NCI-H2171 treated with DMSO at 0.1 percent for 48 hours (cell line): ENCODE measurements at regions not wholly inside any gene's neighbourhood (a gene's known extent, or its start where the extent isn't known, plus 50 kb on each side); places are given as distances from the start of the nearest gene placed in this dataset.

ENCODE experiments used
- DNase-seq: peaks from one replicate; lab custom pipeline; 2025; lab: John Stamatoyannopoulos, UW

DNA sequence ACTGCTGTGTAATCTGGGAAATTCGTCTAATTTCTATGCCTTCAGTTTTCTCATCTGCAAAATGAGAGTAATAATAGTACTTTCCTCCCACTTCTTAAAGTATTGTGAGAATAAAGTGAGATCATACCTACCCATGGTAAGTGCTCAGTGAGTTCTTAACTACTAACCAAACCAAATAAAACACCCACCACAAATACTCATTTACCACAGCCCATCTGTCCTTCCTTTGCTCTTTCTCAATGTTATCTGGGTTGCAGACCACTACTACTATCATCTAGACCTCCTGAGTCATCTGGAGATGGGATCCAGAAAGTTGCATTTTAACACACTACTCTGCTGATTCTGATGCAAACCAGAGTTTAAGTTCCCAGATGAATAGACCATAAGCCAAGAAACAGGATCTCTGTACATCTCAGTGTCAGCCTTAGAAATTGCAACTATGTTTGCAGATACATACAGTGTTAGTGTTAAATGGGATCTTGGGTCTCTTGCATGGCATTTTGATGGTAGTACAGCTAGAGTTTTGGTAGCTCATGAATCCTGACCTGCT, 105.4 kb upstream of the ATP10B start:
- no peak for DNase-seq

DNA sequence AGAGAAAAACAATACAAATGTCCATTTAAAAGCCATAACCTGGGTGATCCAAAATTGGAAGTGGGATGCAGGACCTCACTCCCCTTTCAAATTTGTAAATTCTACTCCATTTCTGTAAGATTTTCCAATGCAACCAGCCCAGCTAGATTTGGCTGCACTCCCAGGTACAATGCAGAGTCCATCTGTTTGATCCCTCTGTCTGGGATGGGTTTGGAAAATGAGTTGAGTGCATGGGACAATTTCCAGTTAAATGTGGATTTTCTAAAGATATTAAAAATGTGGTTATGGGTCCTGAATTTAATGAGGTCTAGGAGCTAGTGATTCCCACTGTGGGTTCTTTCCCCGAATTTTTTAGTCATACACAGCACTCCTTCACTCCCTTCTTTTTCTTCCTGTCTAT, 104.0 kb upstream of the ATP10B start:
- DNase-seq: peak; percentile 8

DNA sequence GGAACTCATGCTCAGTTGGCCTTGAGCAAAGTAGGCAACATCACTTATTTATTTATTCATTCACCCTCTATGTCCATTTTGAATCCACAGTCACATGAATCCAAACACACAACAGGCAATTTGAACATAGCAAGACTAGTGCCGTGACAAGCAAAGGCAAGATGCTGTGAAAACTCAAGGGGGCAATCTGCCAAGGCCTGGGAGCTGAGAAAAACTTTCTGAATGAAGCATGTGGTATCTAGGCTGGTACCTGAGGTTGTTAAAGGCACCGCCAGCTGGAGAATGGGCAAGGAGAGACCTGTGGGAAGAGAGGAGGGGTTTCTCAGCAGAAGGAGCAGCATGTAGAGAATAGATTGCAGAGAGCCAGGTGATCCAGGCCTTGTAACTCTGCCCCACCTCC, 98.3 kb upstream of the ATP10B start:
- DNase-seq: peak; percentile 74

DNA sequence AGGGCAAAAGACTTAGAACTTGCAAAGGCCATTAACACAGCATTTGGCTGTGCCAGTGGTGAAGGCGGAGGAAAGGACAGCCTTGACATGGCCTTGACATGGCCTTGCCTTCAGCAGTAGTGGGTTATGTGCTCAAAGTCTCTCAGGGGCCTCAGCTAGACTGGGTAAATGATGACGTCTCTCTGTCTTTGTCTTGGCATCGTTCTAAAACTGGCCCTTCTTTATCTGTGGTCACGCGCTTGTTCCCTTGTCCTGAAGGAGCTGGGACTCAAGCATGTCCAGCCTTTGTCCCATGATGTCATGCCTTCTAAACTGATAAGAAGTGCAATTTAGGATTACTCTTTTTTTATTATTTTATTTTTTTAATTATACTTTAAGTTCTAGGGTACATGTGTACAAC, 88.7 kb upstream of the ATP10B start:
- DNase-seq: no peak

DNA sequence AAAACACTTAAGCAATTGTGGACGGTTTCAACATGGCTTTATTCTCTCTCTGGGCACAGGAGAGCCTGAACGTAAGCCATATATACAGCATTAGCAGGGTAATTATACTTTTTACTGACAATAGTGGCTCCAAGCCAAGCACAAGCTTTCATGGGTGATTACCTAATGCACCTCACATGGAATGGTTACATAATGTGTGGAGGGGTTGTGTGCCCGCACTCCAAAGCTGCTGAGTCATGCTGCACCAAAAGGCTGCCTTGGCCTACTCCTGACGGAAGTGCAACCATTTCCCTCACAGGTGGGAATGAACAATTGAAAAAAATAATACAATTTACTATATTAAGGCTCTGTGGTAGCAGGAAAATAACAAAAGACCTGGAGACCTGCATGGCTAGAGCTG, 86.5 kb upstream of the ATP10B start:
- peak; percentile 50 for DNase-seq

DNA sequence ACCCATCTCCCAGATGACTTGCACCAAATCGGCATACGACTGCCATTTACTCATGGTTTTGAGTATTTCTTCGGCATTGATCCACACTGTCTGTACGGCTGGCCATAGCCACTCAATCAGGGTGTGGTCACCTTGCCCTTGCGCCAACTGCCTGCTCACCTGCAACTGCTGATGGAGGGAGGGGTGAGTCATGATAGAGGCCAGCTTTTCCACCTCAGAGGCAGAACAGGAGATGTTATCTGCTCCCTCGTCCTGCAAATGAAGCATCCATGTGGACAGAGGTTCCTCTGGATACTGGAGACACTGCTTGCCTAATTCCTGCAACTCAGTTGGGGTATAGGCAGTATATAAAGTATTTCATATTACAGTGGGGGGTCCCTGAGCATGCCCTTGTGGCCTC, 85.6 kb upstream of the ATP10B start:
- DNase-seq: no peak

DNA sequence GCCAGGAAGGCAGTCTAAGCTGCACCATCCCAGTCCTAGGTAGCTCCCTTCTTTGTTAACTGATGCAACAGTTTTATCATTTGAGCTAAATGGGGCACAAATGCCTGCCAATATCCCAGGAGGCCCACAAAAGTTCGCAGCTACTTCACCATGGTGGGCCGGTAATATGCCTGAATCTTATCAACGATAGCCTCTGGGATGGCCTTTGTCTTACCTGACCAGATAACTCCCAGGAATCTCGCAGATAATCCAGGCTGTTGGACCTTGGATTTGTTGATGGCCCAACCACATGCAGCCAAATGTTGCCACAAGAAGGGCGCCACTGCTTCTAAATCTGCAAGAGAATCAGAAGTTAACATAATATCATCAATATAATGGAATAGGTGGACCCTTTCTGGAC, 83.8 kb upstream of the ATP10B start:
- DNase-seq: no peak

DNA sequence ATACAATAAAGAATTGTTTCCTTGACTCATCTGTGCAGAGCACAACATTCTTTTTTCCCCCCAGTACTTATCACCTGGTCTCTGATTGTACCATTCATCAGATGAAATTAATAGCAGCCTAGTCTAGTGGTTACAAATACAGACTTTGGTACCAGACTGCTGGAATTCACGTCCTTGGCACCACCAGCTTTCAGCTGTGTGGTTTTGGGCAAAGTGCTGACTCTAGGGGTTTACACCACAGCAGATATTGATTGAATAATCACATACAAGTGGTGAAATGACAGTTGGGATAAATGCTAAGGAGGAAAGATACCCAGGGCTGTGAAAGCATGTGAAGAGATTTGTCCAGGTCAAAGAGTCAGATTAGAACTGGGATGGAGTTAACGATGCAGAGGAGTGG, 79.3 kb upstream of the ATP10B start:
- DNase-seq: no peak

DNA sequence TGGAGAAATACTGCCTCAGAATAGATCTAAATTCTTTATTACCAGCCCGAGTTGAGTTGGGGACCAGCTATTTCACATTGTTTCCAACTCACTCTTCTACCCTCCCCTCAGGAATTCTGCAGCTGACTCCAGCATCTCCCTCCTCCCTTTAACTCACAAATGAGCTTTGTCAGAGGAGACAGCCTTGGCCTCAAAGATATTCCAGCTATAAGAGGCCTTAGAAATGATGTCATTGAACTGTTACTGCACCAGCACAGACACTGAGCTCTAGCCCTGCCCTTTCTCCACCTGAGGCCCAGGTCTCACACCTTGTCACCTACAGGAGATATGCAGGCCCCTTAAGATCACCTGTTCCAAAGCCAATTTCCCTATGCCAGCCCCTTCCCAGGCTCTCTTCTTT, 78.4 kb upstream of the ATP10B start:
- no peak for DNase-seq

DNA sequence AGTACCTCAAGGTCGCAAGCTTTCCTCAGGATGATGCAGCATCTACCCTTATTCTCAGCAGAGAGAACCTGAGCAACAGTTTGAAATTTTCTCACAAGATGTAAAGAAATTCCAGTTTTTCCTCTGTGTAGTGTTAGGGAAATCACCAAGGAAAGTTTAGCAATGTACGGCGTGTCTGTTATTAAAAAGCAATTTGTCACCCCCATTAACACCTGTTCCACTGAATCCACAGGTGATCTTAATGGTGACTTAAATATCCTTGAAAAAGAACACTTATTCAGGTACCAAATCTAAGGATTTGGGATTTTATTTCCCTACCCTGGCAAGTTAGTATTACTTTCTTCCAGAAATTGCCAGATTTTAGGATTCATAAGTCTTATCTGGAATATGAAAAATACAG, 77.9 kb upstream of the ATP10B start:
- no peak for DNase-seq

DNA sequence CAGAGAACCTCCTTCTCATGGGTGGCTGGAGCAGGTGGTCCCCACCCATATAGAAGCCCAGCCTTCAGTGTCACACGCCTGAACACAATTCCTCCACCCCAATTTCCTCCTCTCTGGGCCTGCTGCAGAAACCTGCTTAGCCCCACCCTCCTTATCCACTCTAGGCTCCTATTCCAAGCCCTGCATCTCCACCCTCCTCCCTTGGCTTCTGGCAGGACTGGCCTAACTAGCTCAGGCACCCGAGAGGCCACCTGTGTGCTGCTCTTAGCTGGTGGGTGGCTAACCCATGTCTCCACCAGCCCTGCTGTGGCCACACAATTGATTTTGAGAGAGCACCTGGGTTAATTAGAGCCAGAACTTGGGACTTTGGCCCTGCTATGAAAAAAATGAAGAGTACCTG, 77.3 kb upstream of the ATP10B start:
- no peak for DNase-seq

DNA sequence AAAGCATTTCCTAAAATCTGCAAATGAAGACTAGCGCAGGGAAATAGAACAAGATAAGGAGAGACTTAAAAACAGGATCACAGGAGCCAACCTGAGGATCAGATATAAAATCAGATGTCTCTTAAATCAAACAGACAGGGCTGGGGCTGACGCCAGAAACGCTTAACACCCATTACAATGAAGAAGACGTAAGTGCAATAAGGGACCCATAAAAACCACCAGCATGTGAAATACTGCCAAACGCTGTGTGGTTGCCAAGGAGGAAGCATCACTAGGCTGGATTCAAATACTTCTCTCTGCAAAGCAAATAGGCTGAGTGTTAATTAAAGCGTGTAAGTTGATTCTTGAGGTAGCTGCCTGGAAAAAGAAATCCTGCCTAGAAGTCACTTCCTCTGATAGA, 74.4 kb upstream of the ATP10B start:
- peak; percentile 69 for DNase-seq

DNA sequence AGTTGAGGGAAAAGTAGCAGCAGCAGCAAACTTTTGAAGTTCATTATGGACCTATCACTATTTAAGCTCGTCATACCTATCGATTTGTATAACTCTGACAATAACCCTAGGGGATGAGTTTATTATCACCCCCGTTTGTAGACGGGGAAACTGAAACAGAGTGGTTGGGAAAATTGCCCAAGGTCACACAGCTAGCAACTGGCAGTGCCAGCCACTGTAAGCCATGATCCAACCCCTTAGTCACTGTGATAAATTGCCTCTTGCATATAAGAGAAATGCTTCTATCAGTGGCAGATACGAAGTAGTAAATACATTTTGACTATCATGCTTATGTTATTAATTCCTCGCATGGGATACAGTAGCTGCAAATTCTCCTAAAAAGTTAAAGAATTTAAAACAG, 73.3 kb upstream of the ATP10B start:
- DNase-seq: no peak

DNA sequence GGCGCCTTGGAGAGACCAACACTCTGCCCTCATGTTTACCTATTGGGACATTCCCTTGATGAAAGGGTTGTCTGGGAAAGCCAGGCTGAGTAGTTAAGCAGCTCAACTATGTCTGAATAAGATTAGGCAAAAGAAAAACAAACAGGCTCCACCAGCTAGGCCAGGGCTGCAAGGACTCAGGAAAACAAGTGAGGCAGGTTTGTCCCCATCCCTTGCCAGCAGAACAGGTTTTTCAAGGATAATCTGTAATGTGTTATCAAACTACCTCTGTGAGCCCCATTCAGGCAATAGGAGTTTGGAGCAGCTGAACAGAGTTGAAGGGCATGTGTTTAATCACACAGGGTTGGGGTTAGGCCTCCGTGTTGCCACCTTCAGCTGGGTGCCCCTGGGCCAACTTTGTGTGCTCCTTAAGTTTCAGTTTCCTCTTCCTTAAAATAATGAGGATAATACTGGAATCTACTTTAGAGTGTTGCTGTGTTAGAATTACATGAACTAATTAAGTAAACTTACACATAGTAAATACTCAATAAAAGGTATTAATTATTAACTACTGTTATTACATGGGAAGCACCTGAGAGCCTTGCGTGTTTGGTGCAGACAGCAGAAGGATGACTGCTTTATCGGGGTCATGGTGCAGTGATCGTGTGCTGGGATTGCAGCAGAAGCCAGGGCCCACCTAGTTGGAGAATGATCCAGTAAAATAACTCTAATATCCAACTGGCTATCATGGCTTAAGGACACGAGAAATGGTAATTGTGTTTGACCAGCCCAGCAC, 72.1 kb upstream of the ATP10B start:
- DNase-seq: no peak

DNA sequence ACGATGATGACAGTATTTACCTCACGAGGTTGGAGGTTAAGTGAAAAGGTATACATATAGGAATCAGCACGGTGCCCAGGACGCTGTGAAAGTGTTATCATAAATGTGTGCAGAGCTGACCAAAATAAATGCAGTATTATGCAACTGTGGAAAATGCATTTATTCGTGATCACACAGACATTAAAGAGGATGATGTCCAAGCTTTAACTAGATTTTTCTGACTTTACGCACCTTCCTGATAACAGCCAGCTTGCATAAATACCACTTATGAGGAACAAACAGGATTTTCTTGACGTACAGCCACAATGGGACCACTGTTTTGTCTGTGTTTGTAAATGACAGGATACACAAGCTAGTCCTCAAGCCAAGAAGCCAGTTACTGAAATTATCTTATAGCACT, 71.4 kb upstream of the ATP10B start:
- DNase-seq: no peak

DNA sequence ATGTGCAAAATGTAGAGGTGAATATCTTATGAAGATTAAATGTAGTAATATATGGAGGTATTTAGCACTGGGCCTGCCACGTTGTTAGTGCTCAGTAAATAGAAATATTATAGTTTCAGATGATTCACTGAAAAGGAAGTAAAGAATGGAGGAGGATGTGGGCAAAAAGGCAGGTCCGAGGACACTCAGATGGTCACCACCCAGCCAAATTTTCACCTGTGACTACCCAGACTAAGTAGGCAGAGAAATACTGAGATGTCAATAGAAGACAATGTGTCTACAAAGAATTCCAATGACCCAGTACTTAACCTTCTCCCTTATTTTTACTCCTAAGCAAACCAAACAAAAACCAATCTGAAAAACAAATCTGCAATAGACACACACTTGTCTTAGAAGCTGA, 70.3 kb upstream of the ATP10B start:
- DNase-seq: no peak

DNA sequence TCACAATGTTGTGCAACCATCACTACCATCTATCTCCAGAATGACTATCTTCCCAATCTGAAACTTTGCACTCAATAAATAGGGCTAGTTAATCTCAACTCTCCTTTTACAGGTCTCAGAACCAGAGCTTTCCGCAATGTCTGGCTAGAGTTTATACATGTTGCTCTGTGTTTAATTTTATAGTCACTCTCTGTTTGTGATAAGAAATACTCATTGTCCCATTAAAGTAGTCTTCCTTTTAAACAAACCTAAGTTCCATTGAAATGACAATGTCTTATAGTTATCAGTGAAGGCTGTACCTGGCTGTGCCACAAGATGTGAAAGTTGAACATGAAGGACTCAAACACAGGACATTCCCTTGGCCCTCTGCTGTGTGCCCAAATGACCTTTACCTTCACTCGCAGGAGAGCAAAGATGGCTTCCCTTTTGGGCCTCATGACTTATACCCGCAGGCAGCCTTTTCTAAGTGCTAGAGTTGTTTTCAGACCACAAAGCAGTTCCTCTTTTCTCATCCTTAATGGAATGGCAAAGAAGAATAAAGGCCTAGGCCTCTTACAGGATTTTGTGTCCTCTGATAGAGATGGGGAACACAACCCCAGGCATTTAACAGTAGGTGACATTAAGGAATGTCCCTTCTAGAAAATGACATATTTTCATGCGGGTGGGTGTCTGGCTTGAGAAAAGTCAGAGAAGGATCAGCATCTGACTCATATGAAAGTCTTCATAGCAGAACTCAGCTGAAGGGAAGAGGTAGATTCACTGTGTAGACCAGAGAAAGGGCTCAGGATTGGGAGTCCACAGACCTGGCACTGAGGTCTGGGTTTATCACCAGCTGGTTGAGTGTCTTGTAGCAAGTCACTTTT, 69.6 kb upstream of the ATP10B start:
- DNase-seq: no peak

DNA sequence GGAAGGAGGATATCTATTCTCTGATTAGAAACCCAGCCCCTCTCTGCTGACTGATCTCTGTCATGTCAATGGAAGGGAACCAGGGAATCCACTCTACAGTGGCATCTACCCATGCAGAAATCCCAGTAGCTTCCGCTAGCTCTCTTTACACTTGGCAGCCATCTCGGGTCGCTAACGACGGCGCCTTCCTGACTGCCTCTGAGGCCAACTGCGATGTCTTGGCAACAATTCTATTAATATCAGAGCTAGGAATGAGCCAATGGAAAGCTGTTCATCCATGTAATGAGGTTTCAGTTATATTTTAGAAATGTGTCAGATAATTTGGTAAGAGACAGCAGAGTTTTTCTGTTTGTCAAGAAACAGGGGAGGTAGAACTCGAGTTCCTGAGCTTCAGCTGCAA, 67.6 kb upstream of the ATP10B start:
- no peak for DNase-seq

DNA sequence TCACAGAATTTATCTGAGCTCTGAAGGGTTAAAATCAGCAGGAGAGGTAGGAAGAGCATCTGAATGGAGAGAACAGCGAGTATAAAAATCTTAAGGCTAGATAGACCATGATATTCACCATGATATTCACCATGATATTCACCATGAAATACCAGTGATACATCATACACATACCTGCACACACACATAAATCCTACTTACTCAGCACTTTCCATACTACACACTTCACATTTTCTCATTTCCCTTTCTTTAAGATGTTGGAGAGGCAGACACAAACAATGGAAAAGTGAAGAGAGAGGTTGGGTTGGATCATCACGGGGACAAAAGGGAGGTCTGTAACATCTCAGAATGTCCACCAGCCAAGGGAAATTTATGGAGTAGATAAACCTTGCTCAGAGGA, 66.4 kb upstream of the ATP10B start:
- DNase-seq: no peak

DNA sequence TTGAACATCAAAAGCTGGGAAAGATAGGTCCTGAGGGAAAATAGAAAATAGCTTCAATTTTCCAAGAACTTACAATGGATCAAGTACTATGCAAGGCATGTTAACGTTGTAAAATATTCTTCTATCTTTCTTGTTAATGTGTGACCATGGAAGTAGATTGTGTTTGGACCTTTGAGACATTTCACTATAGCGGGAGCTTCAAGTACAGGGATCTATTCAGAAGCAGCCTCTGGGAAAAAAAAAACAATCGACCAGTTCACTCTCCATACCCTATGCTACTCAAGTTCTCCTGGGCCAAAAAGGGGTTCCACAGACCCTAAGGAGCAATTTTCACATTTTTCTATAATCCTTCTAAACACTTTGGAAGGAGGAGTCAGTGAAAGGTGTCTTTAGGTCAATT, 54.1 kb upstream of the ATP10B start:
- no peak for DNase-seq

DNA sequence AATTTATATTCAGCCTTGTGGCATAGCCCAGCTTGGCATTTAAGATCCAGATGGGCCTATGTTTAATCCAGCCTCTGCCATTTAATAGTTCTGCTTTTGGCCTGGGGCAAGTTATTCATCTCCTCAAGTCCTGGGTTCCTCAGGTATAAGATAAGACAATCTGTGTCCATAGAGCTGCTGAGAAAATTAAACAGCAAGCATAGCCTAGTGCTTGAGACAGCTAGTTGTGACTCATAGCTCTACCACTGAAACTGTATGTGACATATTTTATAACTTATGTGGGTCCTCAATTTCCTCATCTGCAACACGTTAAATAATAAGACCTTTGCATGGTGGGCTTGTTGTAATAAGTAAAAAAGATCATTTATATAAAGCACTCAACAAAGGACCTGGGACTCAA, 53.3 kb upstream of the ATP10B start:
- no peak for DNase-seq

DNA sequence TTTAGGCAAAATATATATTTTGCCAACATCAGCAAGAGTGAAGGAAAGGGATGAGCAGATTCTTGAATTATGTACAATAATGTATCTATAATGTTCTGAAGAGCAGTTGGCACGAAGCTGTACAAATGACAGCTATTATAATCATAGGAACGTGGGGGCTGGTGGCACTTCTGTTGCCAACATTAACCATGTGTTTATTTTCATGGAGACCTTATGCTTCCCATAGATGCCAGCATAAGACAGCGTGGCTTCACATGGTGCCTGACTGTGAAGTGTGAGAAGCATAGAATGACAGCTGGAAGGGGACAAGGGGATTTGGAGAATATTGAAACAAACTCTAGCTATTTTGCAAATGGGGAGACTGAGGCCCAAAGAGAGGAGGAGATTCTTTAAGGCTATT, 52.6 kb upstream of the ATP10B start:
- DNase-seq: no peak

DNA sequence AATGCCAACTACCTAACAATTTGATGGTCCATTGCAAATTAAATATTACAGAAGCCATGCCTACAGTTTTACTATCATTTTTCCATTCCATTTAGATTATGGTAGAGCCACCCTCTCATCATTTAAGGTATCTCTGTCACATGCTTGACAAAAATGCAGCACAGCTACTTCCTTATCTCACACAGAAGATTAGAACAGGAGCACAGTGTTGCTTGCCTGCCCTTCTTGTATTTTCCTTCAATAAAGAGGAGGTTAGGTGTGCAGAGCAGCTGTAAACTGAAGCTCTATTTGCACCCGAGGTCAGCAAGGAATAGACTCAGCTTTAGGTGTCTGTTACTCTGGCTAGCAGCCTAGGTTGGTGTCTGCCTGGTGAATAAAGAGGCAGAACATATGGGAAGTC, 51.5 kb upstream of the ATP10B start:
- no peak for DNase-seq
